Putamen (tissue), 1 donor: ENCODE measurements at regions not wholly inside any gene's neighbourhood (a gene's known extent, or its start where the extent isn't known, plus 50 kb on each side); places are given as distances from the start of the nearest gene placed in this dataset.
"Not testable (repeated sequence)": the region's sequence is repeated elsewhere in the genome, so short reads cannot be mapped to it uniquely, and the experiment has no call there.

Experiments
- DNase-seq: peaks from one replicate; pipeline ENCODE4 v3.0.0-alpha.2; 2016; ENCODE audit warnings: low spot score

- DNase-seq, result no peak
These were observed 95.1 kb downstream of the RPAP3 start for GRCh38 chr12:47610686-47611252.

- DNase-seq, result no peak
These were observed 96.0 kb downstream of the RPAP3 start for GRCh38 chr12:47609806-47610205.

GRCh38 chr12:47608671-47609070, 97.2 kb downstream of the RPAP3 start:
- not testable (repeated sequence) for DNase-seq

GRCh38 chr12:47604221-47604873, 101.5 kb downstream of the RPAP3 start:
- DNase-seq, result no peak

GRCh38 chr12:47602949-47603558, 102.8 kb downstream of the RPAP3 start:
- DNase-seq, result no peak

- no peak for DNase-seq
These were observed 103.5 kb downstream of the RPAP3 start for GRCh38 chr12:47602325-47602724.

- DNase-seq, result no peak
These were observed 104.8 kb downstream of the RPAP3 start for GRCh38 chr12:47601071-47601470.

GRCh38 chr12:47591795-47592194, 114.0 kb downstream of the RPAP3 start:
- DNase-seq, result peak; percentile 20

GRCh38 chr12:47591361-47591791, 114.5 kb downstream of the RPAP3 start:
- DNase-seq, result no peak

- no peak for DNase-seq
These were observed 115.0 kb downstream of the RPAP3 start for GRCh38 chr12:47590771-47591360.

- DNase-seq, result no peak
These were observed 118.7 kb downstream of the RPAP3 start for GRCh38 chr12:47586952-47587669.

GRCh38 chr12:47585507-47585906, 120.3 kb downstream of the RPAP3 start:
- no peak for DNase-seq

GRCh38 chr12:47578836-47579235, 127.0 kb downstream of the RPAP3 start:
- no peak for DNase-seq

- DNase-seq, result no peak
These were observed 128.4 kb downstream of the RPAP3 start for GRCh38 chr12:47577206-47577989.

- peak; percentile 58 for DNase-seq
These were observed 129.4 kb downstream of the RPAP3 start for GRCh38 chr12:47576289-47576945.

GRCh38 chr12:47574252-47575021, 131.4 kb downstream of the RPAP3 start:
- DNase-seq, result no peak

GRCh38 chr12:47573146-47573659, 132.6 kb downstream of the RPAP3 start:
- no peak for DNase-seq

- DNase-seq, result no peak
These were observed 135.7 kb downstream of the RPAP3 start for GRCh38 chr12:47570151-47570550.

- DNase-seq, result no peak
These were observed 143.6 kb downstream of the RPAP3 start for GRCh38 chr12:47562201-47562600.

- DNase-seq, result no peak
These were observed 144.1 kb downstream of the RPAP3 start for GRCh38 chr12:47561746-47562145.
